ENCODE measurements at regions not wholly inside any gene's neighbourhood (a gene's known extent, or its start where the extent isn't known, plus 50 kb on each side); places are given as distances from the start of the nearest gene placed in this dataset.

DNA sequence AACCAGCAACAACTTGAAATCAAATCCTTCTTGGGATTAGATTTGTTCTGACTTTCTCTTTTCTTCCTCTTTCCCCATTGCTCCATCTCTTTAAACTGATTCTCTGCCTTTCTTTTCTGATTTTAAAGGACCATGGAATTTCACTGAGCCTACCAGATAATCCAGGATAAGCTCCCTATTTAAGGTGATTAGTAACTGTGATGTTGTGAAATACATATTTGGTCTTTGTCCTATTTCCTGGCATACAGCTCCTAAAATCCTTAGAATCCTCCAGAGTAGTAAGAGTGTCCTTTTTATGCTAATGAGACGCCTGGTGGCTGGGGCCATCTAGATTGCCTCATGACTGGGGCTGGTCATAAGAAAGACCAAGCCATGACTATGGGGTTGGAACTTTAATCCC lies 236.9 kb downstream of the USP25 start:
- TF ChIP-seq, protein P1, sequence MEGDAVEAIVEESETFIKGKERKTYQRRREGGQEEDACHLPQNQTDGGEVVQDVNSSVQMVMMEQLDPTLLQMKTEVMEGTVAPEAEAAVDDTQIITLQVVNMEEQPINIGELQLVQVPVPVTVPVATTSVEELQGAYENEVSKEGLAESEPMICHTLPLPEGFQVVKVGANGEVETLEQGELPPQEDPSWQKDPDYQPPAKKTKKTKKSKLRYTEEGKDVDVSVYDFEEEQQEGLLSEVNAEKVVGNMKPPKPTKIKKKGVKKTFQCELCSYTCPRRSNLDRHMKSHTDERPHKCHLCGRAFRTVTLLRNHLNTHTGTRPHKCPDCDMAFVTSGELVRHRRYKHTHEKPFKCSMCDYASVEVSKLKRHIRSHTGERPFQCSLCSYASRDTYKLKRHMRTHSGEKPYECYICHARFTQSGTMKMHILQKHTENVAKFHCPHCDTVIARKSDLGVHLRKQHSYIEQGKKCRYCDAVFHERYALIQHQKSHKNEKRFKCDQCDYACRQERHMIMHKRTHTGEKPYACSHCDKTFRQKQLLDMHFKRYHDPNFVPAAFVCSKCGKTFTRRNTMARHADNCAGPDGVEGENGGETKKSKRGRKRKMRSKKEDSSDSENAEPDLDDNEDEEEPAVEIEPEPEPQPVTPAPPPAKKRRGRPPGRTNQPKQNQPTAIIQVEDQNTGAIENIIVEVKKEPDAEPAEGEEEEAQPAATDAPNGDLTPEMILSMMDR (IDR thresholded peaks at IDR 0.05), result no peak
- TF ChIP-seq POLR2A (IDR thresholded peaks at IDR 0.05), result no peak

Measured in heart left ventricle (tissue), 13 donors.